GM12864 (cell line): ENCODE measurements at regions not wholly inside any gene's neighbourhood (a gene's known extent, or its start where the extent isn't known, plus 50 kb on each side); places are given as distances from the start of the nearest gene placed in this dataset.

Experiments
- DNase-seq: peaks from one replicate; pipeline ENCODE4 v3.0.0-alpha.2; 2011; ENCODE audit warnings: low read depth
- H3K4me3 ChIP-seq: 2 replicates; pipeline ENCODE4 v1.5.1; 2011; ENCODE audit warnings: mild to moderate bottlenecking, low read depth, low read length, control low read depth
- TF ChIP-seq, protein P1 (sequence below): IDR thresholded peaks from 2 replicates; pipeline ENCODE4 v1.5.1; 2011; ENCODE audit warnings: low read depth, mild to moderate bottlenecking, moderate library complexity, low read length, control low read depth, inconsistent platforms; ENCODE audit errors: missing control alignments

DNA sequence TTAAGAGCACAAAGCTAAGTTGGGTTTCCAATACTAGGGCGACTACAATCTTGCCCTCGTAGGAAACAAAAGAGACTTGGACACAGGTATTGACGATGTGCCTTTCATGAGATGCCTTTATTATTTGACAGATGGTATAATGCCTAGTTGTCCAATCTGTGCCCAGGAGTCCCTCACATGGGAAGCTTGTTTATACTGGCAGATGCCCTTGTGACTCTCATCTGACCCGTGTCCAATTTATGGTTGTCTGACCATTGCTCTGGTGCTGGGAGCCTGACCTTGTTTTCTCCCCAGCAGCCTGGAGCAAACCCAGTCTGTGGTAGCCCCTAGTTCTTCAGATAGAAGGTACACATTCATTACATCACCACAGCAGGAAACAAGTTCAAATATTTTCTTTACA is 511.7 kb downstream of the AGTPBP1 start:
- TF ChIP-seq, protein P1, sequence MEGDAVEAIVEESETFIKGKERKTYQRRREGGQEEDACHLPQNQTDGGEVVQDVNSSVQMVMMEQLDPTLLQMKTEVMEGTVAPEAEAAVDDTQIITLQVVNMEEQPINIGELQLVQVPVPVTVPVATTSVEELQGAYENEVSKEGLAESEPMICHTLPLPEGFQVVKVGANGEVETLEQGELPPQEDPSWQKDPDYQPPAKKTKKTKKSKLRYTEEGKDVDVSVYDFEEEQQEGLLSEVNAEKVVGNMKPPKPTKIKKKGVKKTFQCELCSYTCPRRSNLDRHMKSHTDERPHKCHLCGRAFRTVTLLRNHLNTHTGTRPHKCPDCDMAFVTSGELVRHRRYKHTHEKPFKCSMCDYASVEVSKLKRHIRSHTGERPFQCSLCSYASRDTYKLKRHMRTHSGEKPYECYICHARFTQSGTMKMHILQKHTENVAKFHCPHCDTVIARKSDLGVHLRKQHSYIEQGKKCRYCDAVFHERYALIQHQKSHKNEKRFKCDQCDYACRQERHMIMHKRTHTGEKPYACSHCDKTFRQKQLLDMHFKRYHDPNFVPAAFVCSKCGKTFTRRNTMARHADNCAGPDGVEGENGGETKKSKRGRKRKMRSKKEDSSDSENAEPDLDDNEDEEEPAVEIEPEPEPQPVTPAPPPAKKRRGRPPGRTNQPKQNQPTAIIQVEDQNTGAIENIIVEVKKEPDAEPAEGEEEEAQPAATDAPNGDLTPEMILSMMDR = no peak
- DNase-seq = no peak
- H3K4me3 ChIP-seq = no peak overlapping the region

- DNase-seq = no peak
- no peak overlapping the region for H3K4me3 ChIP-seq
- TF ChIP-seq, protein P1 = no peak
Measured at GRCh38 chr9:85228111-85228855, 513.5 kb downstream of the AGTPBP1 start.

DNA sequence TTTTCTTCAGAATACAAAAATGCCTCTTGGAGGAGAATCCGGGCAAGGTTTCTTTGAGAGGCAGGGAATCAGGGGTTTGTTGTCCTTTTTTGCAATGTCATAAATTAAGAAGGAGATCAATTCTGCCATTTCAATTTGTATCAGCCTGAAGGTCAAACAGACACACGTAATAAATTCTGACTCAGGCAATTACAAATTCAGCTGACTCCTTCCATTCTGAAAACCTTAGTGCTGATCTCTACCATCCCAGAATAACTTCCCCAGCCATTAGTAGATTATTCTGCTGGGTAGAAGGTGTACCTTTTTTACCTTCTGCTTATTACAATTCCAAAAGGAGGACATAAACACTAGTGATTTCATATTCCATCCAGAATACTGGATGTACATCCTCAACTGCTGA is 516.6 kb downstream of the AGTPBP1 start:
- no peak for DNase-seq
- H3K4me3 ChIP-seq = no peak overlapping the region
- TF ChIP-seq, protein P1 = no peak

- no peak overlapping the region for H3K4me3 ChIP-seq
- no peak for DNase-seq
- TF ChIP-seq, protein P1 = no peak
Measured at GRCh38 chr9:85224729-85225128, 517.0 kb downstream of the AGTPBP1 start.

DNA sequence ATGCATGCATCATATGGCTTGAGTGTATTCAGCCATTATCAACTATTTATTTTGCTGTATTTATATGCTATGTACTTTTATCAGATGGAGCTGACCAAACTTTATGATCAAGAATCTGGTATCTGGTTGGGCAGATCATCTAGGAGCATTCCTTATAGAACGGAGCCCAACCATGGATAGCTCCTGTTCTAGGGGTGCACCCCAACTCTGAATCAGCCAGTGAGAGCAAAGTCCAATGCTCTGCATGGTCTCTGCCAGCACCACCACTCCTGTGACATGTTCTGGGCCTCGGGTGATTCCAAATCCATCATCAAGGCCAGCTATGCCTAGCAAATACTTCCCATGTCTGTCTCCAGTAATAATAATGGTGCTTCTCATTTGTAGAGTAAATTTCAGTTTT is 517.5 kb downstream of the AGTPBP1 start:
- H3K4me3 ChIP-seq = no peak overlapping the region
- no peak for DNase-seq
- TF ChIP-seq, protein P1 = no peak

DNA sequence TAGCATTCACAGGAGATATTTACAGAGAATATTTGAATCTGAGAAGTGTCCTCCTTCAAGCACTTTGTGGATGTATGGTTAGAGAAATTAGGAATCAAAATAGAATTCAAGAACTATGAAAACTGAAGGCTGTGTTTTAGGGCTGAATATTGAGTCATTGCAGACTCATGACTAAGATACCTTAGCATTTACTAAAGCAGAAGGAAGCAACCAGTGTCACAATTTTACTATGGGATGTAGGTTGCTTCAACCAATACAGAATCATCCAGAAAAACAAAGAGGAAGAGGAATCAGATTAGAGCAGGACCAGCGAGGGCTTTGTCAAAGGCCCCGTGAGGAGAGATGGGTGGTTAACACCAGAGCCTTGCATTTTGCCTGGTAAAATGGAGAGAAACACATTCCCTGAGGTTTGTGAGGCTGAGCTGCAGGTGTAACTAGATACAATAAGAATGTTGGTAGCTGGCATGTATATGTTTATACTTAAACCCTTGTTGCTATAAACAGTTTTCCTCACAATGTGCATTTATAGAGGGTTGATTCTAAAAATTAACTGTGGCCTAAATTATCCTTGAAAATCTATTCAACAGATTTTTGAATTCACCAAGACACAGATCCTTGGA is 518.1 kb downstream of the AGTPBP1 start:
- TF ChIP-seq, protein P1 = no peak
- no peak overlapping the region for H3K4me3 ChIP-seq
- no peak for DNase-seq

- no peak overlapping the region for H3K4me3 ChIP-seq
- no peak for DNase-seq
- TF ChIP-seq, protein P1 = no peak
Measured at GRCh38 chr9:85216601-85217000, 525.2 kb downstream of the AGTPBP1 start.
